ENCODE measurements at regions not wholly inside any gene's neighbourhood (a gene's known extent, or its start where the extent isn't known, plus 50 kb on each side); places are given as distances from the start of the nearest gene placed in this dataset.

DNA sequence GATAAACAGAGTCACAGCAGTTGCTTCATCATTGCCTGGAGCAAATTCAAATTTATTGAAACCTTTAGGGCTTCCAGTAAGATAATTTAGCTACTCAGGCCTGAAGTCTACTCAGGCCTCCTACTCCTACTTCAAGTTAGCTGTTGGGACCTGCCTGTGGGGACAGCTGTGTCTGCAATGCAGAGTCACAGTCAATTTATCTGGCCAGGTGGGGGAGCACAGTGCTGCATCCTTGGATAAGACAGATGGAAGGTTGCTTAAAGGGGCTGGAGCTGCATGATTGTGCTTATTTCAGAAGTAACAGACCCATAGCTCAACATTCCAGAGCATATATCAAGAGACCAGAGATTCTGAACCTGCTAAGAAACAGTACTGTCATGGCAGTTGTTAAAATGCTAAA lies 932.1 kb downstream of the QKI start:
- H3K27me3 ChIP-seq (ENCODE audit: control insufficient read depth, extremely low read depth, insufficient read depth, low read length) = no peaks in the 10 kb centered on the region
- DNase-seq (ENCODE audit: low read depth, low spot score) (no peak), FAIRE-seq (no peak)
- H3K9me3 ChIP-seq (ENCODE audit: control insufficient read depth, low read depth, low read length) = no peaks in the 10 kb centered on the region
- TF ChIP-seq, protein P1, sequence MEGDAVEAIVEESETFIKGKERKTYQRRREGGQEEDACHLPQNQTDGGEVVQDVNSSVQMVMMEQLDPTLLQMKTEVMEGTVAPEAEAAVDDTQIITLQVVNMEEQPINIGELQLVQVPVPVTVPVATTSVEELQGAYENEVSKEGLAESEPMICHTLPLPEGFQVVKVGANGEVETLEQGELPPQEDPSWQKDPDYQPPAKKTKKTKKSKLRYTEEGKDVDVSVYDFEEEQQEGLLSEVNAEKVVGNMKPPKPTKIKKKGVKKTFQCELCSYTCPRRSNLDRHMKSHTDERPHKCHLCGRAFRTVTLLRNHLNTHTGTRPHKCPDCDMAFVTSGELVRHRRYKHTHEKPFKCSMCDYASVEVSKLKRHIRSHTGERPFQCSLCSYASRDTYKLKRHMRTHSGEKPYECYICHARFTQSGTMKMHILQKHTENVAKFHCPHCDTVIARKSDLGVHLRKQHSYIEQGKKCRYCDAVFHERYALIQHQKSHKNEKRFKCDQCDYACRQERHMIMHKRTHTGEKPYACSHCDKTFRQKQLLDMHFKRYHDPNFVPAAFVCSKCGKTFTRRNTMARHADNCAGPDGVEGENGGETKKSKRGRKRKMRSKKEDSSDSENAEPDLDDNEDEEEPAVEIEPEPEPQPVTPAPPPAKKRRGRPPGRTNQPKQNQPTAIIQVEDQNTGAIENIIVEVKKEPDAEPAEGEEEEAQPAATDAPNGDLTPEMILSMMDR (optimal IDR thresholded peaks at IDR 0.05 in 1 of 3, IDR thresholded peaks at IDR 0.05 in 1 of 3, conservative IDR thresholded peaks at IDR 0.05 in 1 of 3; ENCODE audit: extremely low read depth in 1 of 3, insufficient read depth in 2 of 3, low read length in 3 of 3) = no peak
- no peak for TF ChIP-seq EZH2 (IDR thresholded peaks at IDR 0.05; ENCODE audit: low read length)
- H3K9ac ChIP-seq (ENCODE audit: control insufficient read depth, extremely low read depth, insufficient read depth, low read length) = no peak overlapping the region
- H3K4me1 ChIP-seq (ENCODE audit: control insufficient read depth, extremely low read depth, insufficient read depth, low read length) = no peaks in the 10 kb centered on the region
- no peaks in the 10 kb centered on the region for H3K9me1 ChIP-seq (ENCODE audit: control insufficient read depth, extremely low read depth, insufficient read depth, low read length)
- no peaks in the 10 kb centered on the region for H3K79me2 ChIP-seq (ENCODE audit: control insufficient read depth, insufficient read depth, low read length)
- no peaks in the 10 kb centered on the region for H3K36me3 ChIP-seq (ENCODE audit: control insufficient read depth in 2 of 2, extremely low read depth in 1 of 2, insufficient read depth in 2 of 2, low read length in 2 of 2)
- no peak overlapping the region for H3K4me3 ChIP-seq (ENCODE audit: control insufficient read depth in 2 of 3, extremely low read depth in 1 of 3, insufficient read depth in 2 of 3, low read depth in 1 of 3, low read length in 3 of 3)
- H3K27ac ChIP-seq (ENCODE audit: control insufficient read depth, insufficient read depth, low read length) = no peak overlapping the region
- H3K4me2 ChIP-seq (ENCODE audit: control insufficient read depth, extremely low read depth, insufficient read depth, low read depth, low read length) = no peak overlapping the region
- H2AFZ ChIP-seq (ENCODE audit: control insufficient read depth, low read length) = no peak overlapping the region
- no peaks in the 10 kb centered on the region for H4K20me1 ChIP-seq (ENCODE audit: control insufficient read depth, extremely low read depth, insufficient read depth, low read length)
- dilution Hi-C loops (cut with MboI; ENCODE audit: extremely low pct_ligation_motif_present, low sequenced_read_pairs) = no loop called here

DNA sequence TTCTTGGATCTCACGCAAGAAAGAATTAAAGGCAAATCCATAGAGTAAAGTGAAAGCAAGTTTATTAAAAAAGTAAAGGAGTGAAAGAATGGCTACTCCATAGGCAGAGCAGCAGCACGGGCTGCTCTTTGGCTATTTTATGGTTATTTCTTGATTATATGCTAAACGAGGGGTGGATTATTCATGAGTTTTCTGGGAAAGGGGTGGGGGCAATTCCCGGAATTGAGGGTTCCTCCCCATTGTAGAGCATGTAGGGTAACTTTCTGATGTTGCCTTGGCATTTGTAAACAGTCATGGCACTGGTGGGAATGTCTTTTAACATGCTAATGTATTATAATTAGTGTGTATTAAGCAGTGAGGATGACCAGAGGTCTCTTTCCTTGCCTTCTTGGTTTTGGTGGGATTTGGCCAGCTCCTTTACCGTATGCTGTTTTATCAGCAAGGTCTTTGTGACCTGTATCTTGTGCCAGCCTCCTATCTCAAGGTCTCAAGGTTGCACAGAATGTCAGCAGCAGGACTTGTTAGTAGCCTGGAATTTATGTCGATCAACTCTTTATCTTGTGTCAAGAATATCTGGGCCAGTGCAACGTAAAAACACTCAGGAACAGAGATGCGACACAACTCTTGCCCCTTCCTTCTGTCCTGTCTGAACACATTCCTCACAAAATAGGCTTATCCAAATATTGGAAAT lies 931.4 kb downstream of the QKI start:
- dilution Hi-C loops (cut with MboI; ENCODE audit: extremely low pct_ligation_motif_present, low sequenced_read_pairs) = no loop called here
- H3K4me1 ChIP-seq (ENCODE audit: control insufficient read depth, extremely low read depth, insufficient read depth, low read length) = no peaks in the 10 kb centered on the region
- H3K4me3 ChIP-seq (ENCODE audit: control insufficient read depth in 2 of 3, extremely low read depth in 1 of 3, insufficient read depth in 2 of 3, low read depth in 1 of 3, low read length in 3 of 3) = no peak overlapping the region
- TF ChIP-seq, protein P1 (optimal IDR thresholded peaks at IDR 0.05 in 1 of 3, IDR thresholded peaks at IDR 0.05 in 1 of 3, conservative IDR thresholded peaks at IDR 0.05 in 1 of 3; ENCODE audit: extremely low read depth in 1 of 3, insufficient read depth in 2 of 3, low read length in 3 of 3) = no peak
- TF ChIP-seq EZH2 (IDR thresholded peaks at IDR 0.05; ENCODE audit: low read length) = no peak
- H3K4me2 ChIP-seq (ENCODE audit: control insufficient read depth, extremely low read depth, insufficient read depth, low read depth, low read length) = no peak overlapping the region
- no peaks in the 10 kb centered on the region for H3K9me1 ChIP-seq (ENCODE audit: control insufficient read depth, extremely low read depth, insufficient read depth, low read length)
- no peaks in the 10 kb centered on the region for H3K9me3 ChIP-seq (ENCODE audit: control insufficient read depth, low read depth, low read length)
- no peak overlapping the region for H2AFZ ChIP-seq (ENCODE audit: control insufficient read depth, low read length)
- H3K36me3 ChIP-seq (ENCODE audit: control insufficient read depth in 2 of 2, extremely low read depth in 1 of 2, insufficient read depth in 2 of 2, low read length in 2 of 2) = no peaks in the 10 kb centered on the region
- H4K20me1 ChIP-seq (ENCODE audit: control insufficient read depth, extremely low read depth, insufficient read depth, low read length) = no peaks in the 10 kb centered on the region
- no peak overlapping the region for H3K9ac ChIP-seq (ENCODE audit: control insufficient read depth, extremely low read depth, insufficient read depth, low read length)
- no peak overlapping the region for H3K27ac ChIP-seq (ENCODE audit: control insufficient read depth, insufficient read depth, low read length)
- FAIRE-seq = no peak
- no peaks in the 10 kb centered on the region for H3K27me3 ChIP-seq (ENCODE audit: control insufficient read depth, extremely low read depth, insufficient read depth, low read length)
- H3K79me2 ChIP-seq (ENCODE audit: control insufficient read depth, insufficient read depth, low read length) = no peaks in the 10 kb centered on the region
- DNase-seq (ENCODE audit: low read depth, low spot score) = no peak

All from keratinocyte (primary cell).